Activated effector memory CD4-positive, alpha-beta T cell treated with Interleukin-2 at 50 U/mL for 16 hours (primary cell): ENCODE measurements at regions not wholly inside any gene's neighbourhood (a gene's known extent, or its start where the extent isn't known, plus 50 kb on each side); places are given as distances from the start of the nearest gene placed in this dataset.
"Not testable (repeated sequence)": the region's sequence is repeated elsewhere in the genome, so short reads cannot be mapped to it uniquely, and the experiment has no call there.

ENCODE experiments used
- DNase-seq: peaks from one replicate; pipeline ENCODE4 v3.0.0-alpha.2; 2020

DNA sequence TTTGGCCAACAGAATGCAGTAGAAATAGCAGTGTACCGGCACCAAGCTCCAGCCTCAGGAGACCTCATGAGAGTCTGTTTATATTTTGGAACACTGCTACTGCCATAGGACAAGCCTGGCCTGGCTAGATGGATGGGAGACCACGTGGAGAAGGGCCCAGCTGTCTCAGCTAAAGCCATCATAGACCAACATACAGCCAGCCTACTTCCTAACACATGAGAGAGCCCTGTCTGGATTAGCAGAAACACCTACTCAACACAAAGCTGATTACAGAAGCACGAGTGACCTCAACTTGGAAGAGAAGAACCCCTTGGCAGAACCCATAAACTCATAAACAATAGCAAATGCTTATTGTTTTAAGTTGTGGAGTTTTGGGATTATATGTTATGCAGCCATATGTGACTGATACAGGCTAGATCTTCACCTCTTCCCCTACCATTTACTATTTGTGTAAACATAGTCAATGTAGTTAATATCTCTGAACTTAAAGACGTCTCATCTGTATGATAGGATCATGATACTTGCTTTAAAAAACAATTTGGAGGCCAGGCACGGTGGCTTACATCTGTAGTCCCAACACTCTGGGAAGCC is 199.4 kb upstream of the ZNF217 start:
- no peak for DNase-seq

GRCh38 chr20:53789989-53790675 is 196.5 kb upstream of the ZNF217 start:
- DNase-seq, result no peak

- DNase-seq, result no peak
These were observed 194.8 kb upstream of the ZNF217 start for GRCh38 chr20:53788253-53789022.

DNA sequence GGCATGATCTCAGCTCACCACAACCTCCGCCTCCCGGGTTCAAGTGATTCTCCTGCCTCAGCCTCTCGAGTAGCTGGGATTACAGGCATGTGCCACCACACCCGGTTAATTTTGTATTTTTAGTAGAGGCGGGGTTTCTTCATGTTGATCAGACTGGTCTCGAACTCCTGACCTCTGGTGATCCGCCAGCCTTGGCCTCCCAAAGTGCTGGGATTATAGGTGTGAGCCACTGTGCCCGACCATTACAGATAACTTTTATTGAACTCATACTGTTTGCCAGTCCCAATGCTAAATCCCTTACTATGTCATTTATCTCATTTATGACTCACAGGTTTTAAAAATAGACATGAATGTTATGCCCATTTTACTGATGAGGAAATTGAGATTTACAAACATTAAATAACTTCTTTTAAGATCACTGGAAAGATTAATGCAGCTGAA is 193.9 kb upstream of the ZNF217 start:
- not testable (repeated sequence) for DNase-seq

DNA sequence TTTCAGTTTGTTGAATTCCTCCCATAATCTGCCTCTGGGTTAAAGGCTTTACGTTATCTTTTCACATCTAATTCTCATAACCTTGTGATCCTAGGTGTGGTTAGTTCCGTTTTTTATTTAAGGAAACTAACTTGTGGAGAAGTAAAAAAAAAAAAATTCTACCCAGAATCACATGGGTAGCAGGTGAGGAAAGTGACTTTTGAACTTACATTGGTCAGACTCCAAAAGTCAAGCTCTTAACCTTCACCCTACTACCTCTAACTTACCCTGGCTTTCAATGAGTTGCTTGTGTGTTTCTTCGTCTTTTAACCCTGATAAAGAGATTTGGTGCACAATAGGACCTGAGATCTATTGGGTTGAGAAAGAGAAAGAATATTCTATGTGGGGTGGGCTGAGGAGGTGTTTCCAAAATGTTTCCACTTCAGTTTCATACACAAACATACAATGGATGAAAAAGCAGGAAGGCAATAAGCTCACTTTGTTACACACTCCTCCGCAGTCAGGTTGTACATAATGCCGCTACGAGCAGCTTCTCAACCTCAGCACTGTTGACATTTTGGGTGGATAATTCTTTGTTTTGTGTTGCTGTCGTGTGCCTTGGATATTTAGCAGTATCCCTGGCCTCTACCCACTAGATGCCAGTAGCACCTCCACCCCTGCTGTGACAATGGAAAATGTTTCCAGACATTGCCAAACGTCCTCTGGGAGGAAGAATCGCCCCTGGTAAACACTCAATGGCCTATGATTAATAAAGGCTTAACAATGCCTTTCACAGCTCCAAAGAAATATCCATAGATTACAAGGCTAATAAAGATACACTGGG is 193.0 kb upstream of the ZNF217 start:
- DNase-seq, result no peak

DNA sequence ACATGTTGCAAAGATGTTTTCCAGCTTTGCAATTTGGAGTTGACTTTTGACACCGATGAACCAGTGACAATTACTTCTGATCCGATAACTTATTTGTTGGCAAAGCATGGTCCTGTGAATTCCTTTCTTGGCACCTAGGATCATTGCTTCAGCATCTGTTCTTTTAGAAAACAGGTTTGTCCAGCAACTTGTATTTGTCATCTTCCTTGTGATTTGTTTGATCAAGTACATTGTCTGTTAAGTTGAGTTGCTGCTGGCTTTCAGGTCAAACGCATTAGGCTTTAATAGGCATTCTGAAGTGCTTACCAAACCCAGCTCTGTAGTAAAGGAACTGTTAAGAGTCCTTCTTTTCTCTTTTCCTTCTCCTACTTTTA is 192.4 kb upstream of the ZNF217 start:
- no peak for DNase-seq

DNA sequence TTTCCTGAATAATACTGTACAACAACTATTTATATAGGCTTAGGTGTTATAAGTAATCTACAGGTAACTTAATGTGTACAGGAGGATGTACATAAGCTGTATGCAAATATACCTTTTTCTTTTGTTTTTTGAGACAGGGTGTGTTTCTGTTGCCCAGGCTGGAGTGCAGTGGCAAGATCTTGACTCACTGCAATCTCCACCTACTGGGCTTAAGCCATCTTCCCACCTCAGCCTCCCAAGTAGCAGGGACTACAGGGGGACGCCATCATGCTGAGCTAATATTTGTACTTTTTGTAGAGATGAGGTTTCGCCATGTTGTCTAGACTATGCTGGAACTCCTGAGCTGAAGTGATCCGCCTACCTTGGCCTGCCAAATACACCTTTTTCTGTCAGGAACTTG is 191.7 kb upstream of the ZNF217 start:
- no peak for DNase-seq

DNA sequence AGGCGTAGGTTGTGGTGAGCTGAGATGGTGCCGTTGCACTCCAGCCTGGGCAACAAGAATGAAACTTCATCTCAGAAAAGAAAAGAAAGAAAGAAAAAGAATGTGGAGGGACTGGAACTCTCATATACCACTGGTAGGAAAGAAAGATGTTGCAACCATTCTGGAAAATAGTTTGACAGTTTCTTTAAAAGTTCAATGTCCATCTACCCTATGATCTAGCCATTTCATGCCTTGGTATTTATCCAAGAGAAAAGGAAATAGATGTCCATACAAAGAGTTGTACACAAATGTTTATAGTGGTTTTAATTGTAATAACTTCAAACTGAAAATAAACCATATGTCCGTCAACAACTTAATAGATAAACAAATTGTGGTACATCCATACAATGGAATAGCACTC is 190.1 kb upstream of the ZNF217 start:
- no peak for DNase-seq

- no peak for DNase-seq
These were observed 189.1 kb upstream of the ZNF217 start for GRCh38 chr20:53782612-53783246.

GRCh38 chr20:53779822-53780221 is 186.2 kb upstream of the ZNF217 start:
- no peak for DNase-seq

DNA sequence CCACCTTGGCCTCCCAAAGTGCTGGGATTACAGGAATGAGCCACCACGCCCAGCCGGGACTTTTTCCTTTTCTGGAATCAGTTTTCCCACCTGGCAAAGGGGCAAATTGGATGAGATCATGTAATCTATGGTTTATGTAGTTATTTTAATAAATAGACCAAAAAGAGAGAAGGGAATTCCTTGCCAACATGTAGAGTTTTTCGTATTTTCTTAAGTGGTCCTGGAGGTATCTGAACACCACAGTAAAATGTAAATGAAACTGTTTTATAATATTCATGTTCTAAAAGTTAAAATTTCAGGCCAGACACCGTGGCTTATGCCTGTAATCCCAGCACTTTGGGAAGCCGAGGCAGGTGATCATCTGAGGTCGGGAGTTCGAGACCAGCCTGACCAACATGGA is 185.1 kb upstream of the ZNF217 start:
- no peak for DNase-seq

DNA sequence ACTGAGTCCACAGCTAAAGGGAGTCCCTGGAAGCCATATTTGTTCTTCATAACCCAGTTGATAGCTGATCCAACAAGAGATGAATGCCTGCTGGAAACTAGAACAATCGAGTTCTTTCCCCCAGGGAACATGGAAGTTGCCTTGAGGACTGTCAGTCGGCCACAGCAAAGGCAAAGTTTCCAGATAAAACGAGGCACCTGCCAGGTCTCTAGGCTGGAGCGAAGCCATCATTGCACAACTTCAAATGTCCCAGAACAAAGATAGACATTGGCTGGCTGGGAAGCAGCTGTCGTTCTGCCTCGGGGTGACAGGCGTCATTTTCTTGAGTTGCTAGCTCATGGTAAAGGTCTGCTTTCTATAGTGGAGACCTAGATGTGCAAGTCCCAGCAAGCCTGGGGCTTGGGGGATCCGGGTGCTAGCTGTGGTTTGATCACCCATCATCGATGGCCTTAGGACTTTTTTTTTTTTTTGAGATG is 184.4 kb upstream of the ZNF217 start:
- no peak for DNase-seq

DNA sequence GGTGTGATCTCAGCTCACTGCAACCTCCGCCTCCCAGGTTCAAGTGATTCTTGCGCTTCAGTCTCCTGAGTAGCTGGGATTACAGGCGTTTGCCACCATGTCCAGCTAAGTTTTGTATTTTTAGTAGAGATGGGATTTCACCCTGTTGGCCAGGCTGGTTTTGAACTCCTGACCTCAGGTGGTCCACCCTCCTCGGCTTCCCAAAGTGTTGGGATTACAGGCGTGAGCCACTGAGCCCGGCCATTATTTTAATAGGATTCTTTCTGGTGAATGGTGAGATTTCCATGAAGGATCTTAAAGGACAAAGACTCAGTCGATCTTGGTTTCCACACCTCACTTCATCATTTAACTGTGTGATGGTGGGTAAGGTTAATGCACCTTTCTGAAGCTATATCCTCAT is 183.8 kb upstream of the ZNF217 start:
- DNase-seq, result not testable (repeated sequence)

- no peak for DNase-seq
These were observed 183.2 kb upstream of the ZNF217 start for GRCh38 chr20:53776858-53777257.

DNA sequence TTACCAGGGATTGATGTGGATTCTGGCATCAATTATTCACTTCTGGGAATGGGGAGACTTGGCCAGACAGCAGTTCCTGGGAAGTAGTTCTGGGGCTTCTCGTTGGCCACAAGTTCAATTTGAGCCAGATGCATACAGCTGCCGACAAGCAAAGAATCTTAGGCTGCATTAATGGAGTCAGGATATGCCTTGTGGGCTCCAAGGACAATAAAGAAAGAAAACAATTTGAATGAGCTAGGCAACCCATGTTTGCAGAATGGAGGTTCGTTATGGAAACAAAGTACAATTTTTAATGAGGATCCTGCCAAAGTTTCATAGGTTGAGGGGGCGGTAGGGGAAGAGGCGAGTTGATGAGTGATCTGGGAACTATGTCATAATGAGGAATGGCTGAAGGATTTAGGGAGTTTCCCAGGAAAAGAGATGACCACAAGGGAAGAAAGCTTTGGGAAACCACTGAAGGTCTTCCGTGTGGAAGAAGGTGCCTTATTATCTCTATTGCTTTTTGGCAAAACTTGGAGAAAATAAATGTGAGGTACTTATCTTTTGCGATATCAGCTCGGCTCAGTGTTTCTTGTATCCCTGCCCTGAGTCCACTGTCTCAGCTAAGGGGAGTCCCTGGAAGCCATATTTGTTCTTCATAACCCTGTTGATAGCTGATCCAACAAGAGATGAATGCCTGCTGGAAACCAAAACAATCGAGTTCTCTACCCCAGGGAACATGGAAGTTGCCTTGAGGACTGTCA is 181.0 kb upstream of the ZNF217 start:
- DNase-seq, result no peak

DNA sequence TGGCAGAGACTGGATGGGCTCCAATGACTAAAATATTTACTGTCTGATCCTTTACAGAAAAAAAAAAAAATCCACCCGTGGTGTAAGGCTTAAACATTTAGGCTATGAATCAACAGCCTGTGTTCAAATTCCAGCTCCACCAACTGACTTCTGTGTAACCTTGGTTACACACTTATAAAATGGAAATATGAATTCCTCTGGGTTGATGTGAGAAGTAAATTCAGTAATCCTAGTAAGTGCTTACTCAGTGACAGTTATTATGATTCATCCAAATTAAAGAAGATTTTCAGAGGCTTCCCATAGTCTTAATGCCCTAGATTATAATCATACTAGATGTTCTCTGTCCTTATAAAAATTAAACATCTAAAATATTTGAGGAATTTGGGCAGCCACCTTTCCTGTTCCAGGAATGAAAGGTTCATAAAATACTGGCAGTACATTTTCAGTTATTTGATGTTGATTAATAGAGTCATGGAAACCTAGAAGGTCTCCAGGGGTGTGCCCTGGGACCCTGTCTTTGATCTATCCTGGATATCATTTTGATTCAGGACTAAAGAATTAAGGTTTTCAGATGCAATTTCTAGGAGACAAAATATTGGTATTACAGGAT is 180.3 kb upstream of the ZNF217 start:
- DNase-seq, result no peak

GRCh38 chr20:53773066-53773791 is 179.6 kb upstream of the ZNF217 start:
- not testable (repeated sequence) for DNase-seq

- DNase-seq, result no peak
These were observed 175.4 kb upstream of the ZNF217 start for GRCh38 chr20:53769041-53769440.

DNA sequence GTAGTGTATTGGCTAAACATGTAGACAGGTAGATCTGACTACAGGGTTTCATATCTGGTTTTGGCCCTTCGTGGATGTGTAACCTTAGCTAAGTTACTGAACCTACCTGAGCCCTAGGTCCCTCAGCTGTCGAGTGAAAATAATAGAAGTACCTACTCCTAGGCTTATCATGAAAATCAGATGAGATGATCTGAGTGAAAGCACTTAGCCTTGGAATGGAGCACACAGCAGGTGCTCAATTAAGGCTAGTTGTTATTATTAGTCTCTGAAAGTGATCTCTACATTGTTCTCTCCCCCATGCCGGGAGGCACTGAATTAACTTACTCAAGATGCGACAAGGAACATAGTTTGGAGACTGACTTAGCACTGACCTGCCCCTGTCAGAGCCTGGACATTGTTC is 174.7 kb upstream of the ZNF217 start:
- no peak for DNase-seq

GRCh38 chr20:53767206-53767930 is 173.7 kb upstream of the ZNF217 start:
- DNase-seq, result no peak
